Activated CD8-positive, alpha-beta memory T cell treated with anti-CD3 and anti-CD28 coated beads, Interleukin-2, amount 50 U/mL, for 1 hour (primary cell): ENCODE measurements at regions not wholly inside any gene's neighbourhood (a gene's known extent, or its start where the extent isn't known, plus 50 kb on each side); places are given as distances from the start of the nearest gene placed in this dataset.
"Not testable (repeated sequence)": the region's sequence is repeated elsewhere in the genome, so short reads cannot be mapped to it uniquely, and the experiment has no call there.

Source experiments
- DNase-seq: peaks from one replicate; pipeline ENCODE4 v3.0.0-alpha.2; 2020; ENCODE audit errors: extremely low read depth

GRCh38 chr5:154547551-154547950 is 69.5 kb upstream of the HAND1 start:
- DNase-seq, result no peak

- no peak for DNase-seq
Measured at GRCh38 chr5:154546719-154547118, 68.7 kb upstream of the HAND1 start.

- DNase-seq, result no peak
Measured at GRCh38 chr5:154544646-154545045, 66.6 kb upstream of the HAND1 start.

GRCh38 chr5:154543380-154543779 is 65.4 kb upstream of the HAND1 start:
- no peak for DNase-seq

GRCh38 chr5:154542581-154542980 is 64.6 kb upstream of the HAND1 start:
- DNase-seq, result no peak

GRCh38 chr5:154542000-154542399 is 64.0 kb upstream of the HAND1 start:
- no peak for DNase-seq

GRCh38 chr5:154541553-154541952 is 63.5 kb upstream of the HAND1 start:
- DNase-seq, result no peak

- no peak for DNase-seq
Measured at GRCh38 chr5:154540600-154540999, 62.6 kb upstream of the HAND1 start.

- DNase-seq, result no peak
Measured at GRCh38 chr5:154538492-154538891, 60.5 kb upstream of the HAND1 start.

- not testable (repeated sequence) for DNase-seq
Measured at GRCh38 chr5:154536439-154536838, 58.4 kb upstream of the HAND1 start.

GRCh38 chr5:154535535-154535934 is 57.5 kb upstream of the HAND1 start:
- no peak for DNase-seq

GRCh38 chr5:154534457-154535050 is 56.5 kb upstream of the HAND1 start:
- DNase-seq, result no peak

GRCh38 chr5:154529282-154529681 is 51.3 kb upstream of the HAND1 start:
- no peak for DNase-seq

- DNase-seq, result no peak
Measured at GRCh38 chr5:154528005-154528594, 50.1 kb upstream of the HAND1 start.
